ENCODE measurements at regions not wholly inside any gene's neighbourhood (a gene's known extent, or its start where the extent isn't known, plus 50 kb on each side); places are given as distances from the start of the nearest gene placed in this dataset.
"Not testable (repeated sequence)": the region's sequence is repeated elsewhere in the genome, so short reads cannot be mapped to it uniquely, and the experiment has no call there.

DNA sequence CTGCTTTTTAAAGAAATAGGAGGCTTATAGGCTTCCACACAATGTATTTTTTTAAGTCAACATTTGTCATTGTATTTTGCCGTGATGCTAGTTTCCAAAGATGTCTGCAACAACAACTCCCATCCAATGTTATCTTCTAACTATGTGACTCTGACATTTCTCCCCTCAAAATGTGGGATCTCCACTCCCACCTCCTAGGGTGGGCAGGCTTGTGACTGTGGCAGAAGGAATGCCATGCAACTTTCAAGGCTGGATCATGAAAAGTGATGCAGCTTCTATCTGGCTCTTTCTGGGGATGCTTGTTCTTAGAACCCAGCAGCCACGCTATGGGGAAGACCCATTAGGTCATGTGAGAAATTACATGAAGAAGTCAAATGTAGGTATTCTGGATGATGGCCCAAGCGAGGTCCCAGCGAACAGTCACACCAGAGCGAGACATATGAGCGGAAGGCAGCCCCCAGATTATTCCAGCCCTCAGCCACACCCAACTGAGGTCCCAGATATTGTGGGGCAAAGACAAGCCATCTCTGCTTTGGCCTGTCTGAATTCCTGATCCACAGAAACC, 124.3 kb downstream of the BDH1 start:
- no peak for DNase-seq

- peak in 2 of 3 donors; percentile 59 to 75 for DNase-seq
These were observed 124.8 kb downstream of the BDH1 start for GRCh38 chr3:197430934-197431333.

- no peak for DNase-seq
These were observed 125.3 kb downstream of the BDH1 start for GRCh38 chr3:197430502-197430901.

DNA sequence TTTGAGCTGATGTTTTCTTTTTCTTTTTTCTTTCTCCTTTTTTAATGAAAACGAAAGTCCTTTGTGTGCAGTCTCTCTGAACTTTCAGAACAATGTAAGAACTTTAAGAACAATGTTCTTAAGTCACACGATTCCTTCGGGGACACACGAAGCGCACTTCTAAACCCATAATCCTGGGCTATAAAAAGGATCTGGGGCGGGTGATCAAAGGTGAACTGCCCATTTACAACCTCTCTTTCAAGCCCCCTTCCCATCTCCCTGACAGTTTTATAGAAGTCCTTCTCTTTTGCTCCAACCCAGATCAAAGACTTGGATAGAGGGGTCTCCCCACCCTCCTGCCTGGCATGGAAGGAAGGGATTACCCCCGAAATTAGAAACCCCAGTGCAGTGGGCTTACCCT, 126.8 kb downstream of the BDH1 start:
- no peak for DNase-seq

- DNase-seq = peak in 2 of 3 donors; percentile 26 to 61
These were observed 127.5 kb downstream of the BDH1 start for GRCh38 chr3:197428117-197428801.

DNA sequence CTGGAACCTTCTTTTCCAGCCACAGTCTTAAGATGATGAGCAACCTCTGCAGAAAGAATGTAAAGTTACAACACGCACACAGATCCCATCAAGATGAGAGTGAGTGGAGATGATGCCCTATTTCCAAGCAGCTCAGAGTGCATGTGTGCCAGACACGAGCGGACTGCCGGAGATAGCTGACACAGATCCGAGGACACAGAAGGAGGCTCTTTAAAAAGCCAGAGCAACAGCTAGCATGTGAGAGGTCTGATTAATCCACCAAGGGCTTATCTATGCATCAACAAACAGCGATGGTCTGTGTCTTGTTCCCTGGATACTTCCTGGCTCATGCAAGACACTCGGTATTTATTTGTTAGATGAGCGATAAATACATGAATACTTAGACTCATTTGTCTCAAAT, 128.6 kb upstream of the DLG1 start:
- DNase-seq = no peak

GRCh38 chr3:197426121-197426566, 127.7 kb upstream of the DLG1 start:
- peak in 2 of 3 donors; percentile 34 to 71 for DNase-seq

GRCh38 chr3:197425485-197426120, 127.2 kb upstream of the DLG1 start:
- DNase-seq = no peak

- DNase-seq = no peak
These were observed 126.5 kb upstream of the DLG1 start for GRCh38 chr3:197424674-197425484.

DNA sequence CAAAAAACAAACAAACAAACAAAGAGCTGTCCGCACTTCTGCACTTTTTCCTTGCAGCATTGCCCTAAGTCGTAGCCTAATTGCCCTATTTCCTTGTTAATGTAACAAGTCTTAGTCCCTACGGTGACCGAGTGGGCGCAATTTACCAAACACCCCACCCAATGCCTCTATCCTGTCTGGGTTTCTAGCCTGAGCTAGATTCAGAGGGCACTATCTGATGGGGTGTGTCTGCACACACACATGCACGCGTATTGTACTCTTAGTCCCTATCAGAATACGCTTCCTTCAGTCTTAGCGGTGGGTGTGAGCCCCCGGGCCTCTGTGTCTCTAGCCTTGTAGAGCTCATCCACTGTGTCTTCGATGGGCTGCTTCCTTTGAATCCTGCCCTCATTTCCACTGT, 125.9 kb upstream of the DLG1 start:
- no peak for DNase-seq

- DNase-seq = no peak
These were observed 125.0 kb upstream of the DLG1 start for GRCh38 chr3:197423376-197423775.

DNA sequence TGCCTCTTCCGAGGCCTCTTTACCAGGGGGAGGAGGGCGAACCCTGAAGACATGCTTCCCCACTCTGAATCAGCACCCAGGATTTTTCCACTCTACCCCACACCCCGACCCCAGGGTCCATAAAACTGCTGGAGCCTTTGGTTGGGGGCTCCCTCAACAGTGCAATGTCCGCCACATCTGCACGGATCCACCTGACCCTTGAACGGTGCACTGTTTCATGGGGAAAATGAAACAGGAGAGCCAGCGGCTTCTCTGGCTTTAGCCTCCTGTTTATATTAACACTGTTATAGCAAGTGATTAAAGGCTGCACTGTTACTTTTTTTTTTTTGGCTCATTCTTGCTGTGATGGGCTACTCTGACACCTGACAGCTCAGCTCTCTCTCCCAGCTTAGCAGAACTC, 124.1 kb upstream of the DLG1 start:
- DNase-seq = no peak

DNA sequence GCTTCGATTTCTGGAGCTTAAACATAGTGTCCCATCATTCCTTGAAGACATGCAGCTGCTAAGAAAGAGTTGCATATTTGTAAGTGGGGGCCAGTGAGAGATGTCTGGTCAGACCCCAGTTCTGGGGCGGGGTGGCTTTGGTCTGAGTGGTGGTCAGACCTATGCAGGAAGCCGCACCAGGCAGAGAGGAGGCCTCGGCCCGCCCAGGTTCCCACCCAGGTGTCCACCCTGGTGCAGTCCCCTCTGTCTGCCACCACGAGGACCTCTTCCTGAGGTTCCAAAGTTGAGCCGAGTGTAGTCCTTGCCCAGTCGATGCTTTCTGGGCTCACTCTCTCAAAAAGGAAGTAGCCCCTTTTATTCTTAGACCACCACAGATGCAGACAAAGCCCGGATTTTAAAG, 122.6 kb upstream of the DLG1 start:
- DNase-seq = no peak

DNA sequence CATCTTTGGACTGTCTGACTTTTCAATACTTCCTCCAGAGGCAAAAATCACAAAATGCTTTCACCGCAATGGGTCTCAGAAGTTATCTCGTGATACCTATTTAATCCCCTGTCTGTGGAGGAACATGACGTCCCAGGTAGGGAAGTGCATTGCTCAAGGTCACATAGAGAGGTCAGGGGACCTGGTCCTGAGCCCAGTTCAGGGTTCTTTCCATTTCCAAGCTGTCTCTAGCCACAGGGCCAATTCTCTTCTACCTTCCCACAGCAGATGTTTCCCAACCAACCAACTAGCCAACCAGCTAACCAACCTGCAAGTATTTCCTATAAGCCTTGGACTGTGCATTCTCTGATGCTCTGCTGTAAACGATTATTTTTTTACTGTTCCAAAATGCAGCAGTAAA, 122.2 kb upstream of the DLG1 start:
- no peak for DNase-seq

- peak in 2 of 3 donors; percentile 40 to 75 for DNase-seq
These were observed 121.7 kb upstream of the DLG1 start for GRCh38 chr3:197420115-197420514.

- DNase-seq = no peak
These were observed 121.3 kb upstream of the DLG1 start for GRCh38 chr3:197419696-197420095.

- DNase-seq = no peak
These were observed 119.7 kb upstream of the DLG1 start for GRCh38 chr3:197417911-197418618.

DNA sequence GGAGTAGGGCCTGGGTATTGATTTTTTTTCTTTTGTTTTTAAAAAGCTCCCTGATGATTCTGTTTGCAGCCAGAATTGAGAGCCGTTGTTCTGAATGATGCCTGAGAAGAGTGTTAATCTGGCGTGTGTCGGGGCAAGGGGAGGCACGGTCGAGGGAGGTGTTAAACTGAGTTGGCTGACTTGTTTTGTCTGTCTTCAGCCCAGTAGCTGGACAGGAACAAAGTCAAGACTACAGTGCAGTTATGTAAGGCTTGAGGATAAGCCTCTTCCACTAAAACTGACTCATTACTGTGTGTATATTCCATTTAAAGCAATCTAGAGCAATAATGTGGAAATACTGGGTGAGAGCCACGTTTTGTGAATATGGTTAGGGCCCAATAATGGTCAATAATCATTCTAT, 119.0 kb upstream of the DLG1 start:
- no peak for DNase-seq

DNA sequence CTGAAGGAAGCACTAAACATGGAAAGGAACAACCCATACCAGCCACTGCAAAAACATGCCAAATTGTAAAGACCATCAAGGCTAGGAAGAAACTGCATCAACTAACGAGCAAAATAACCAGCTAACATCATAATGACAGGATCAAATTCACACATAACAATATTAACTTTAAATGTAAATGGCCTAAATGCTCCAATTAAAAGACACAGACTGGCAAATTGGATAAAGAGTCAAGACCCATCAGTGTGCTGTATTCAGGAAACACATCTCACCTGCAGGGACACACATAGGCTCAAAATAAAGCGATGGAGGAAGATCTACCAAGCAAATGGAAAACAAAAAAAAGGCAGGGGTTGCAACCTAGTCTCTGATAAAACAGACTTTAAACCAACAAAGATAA, 113.5 kb upstream of the DLG1 start:
- DNase-seq = not testable (repeated sequence)

- DNase-seq = not testable (repeated sequence)
These were observed 111.8 kb upstream of the DLG1 start for GRCh38 chr3:197410170-197410569.

DNA sequence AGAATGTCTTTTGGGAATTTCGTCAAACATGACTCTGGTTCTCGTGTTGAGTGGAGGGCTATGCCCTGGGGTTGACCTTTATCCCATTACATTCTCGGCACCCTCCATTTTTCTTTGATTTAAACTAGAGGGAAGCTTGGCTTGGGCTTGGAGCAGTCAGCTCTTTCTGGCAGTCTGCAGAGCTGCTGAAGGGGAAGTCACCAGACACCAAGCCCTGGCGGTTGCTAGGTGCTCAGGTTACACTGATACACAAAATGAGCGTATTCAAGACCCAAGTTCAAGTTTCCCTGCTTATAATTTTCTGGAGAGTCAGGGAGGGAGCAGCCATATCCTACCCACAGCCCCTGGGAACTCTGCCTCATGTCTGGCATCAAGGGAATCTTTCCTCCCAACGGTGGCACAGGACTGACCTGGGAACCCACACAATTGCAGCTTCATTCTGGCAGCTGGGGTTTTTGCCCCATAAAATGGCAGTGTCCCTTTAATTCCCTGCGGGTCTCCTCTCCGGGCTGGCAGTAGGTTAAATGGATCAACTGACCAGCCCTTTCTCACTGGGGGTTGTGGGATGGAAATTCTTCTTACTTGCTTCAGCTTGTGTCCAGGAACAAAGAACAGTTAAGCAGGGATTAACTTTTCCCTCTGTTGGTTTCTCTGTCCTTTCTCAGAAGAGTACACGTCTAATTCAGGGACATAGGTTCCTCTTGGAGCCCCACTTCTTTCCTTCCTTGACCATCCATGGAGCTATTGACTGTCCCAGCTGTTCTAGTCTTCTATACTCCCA, 110.0 kb upstream of the DLG1 start:
- DNase-seq = no peak

Data from muscle of back (tissue), 3 donors.